GM12878 (cell line): ENCODE measurements at regions not wholly inside any gene's neighbourhood (a gene's known extent, or its start where the extent isn't known, plus 50 kb on each side); places are given as distances from the start of the nearest gene placed in this dataset.

Source experiments
- BMI1 ChIP-seq: fragments of 450-650 bp; IDR thresholded peaks from 2 replicates; pipeline ENCODE4 v1.6.1; 2016; ENCODE audit warnings: mild to moderate bottlenecking, moderate library complexity, borderline replicate concordance
- CTCF ChIP-seq, 3 experiments: IDR thresholded peaks in 2 of 3; conservative IDR thresholded peaks in 1 of 3; 2 replicates each; pipeline ENCODE4 v1.5.1; 2011; ENCODE audit warnings: low read depth in 3 of 3, low read length in 3 of 3, mild to moderate bottlenecking in 3 of 3, control low read depth in 2 of 3, moderate library complexity in 2 of 3, inconsistent platforms in 1 of 3, mixed read lengths in 1 of 3; ENCODE audit not compliant: control insufficient read depth in 2 of 3, insufficient read depth in 1 of 3; ENCODE audit errors: extremely low read depth in 1 of 3
- E2F4 ChIP-seq: IDR thresholded peaks from 2 replicates; pipeline ENCODE4 v1.6.1; 2012; ENCODE audit warnings: low read depth, low read length, improper control_type of control experiment
- EP300 ChIP-seq, 2 experiments: fragments of 150-350 bp in 1 of 2; IDR thresholded peaks; 2 replicates each; pipeline ENCODE4 v1.6.1; 2011 to 2012; ENCODE audit warnings: low read depth in 2 of 2, low read length in 2 of 2, borderline replicate concordance in 1 of 2, improper control_type of control experiment in 1 of 2, inconsistent platforms in 1 of 2; ENCODE audit not compliant: control insufficient read depth in 1 of 2
- HDAC2 ChIP-seq: fragments of 200-600 bp; sonication (generic); IDR thresholded peaks from 2 replicates; pipeline ENCODE4 v1.6.1; 2017
- JUNB ChIP-seq: IDR thresholded peaks from 2 replicates; pipeline ENCODE4 v1.6.1; 2016; ENCODE audit warnings: antibody characterized with exemption, mild to moderate bottlenecking
- JUND ChIP-seq: IDR thresholded peaks from 2 replicates; pipeline ENCODE4 v1.6.1; 2012; ENCODE audit warnings: low read depth, mild to moderate bottlenecking, low read length, improper control_type of control experiment, moderate library complexity
- POLR2A ChIP-seq: IDR thresholded peaks from 2 replicates; pipeline ENCODE4 v1.6.1; 2011; ENCODE audit warnings: low read depth, mild to moderate bottlenecking, low read length
- RAD21 ChIP-seq: IDR thresholded peaks from 2 replicates; pipeline ENCODE4 v1.6.1; 2011; ENCODE audit warnings: mild to moderate bottlenecking, low read depth, low read length, moderate library complexity; ENCODE audit not compliant: insufficient read depth
- TBL1XR1 ChIP-seq: IDR thresholded peaks from 2 replicates; pipeline ENCODE4 v1.6.1; 2012; ENCODE audit warnings: low read depth, low read length, improper control_type of control experiment
- TF ChIP-seq, protein P1 (sequence below): IDR thresholded peaks from 2 replicates; pipeline ENCODE4 v1.6.1; 2012; ENCODE audit warnings: low read length, inconsistent platforms

DNA sequence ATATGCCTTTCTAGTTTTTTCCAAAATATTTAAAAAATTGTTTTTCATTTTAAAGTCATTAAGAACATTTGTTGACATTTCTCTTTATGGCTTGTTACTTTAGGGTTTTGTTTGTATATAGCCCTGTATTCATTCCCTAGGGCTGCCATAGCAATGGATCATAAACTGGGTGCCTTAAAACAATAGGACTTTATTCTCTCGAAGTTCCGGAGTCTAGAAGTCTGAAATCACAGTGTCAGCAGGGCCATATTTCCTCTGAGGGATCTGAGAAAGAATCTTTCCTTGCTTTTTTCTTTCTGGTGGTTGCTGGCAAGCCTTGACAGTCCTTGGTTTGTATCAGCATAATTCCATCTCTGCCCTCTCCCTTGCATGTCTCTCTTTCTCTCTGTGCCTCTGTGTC, 63.4 kb upstream of the CADPS start:
- TF ChIP-seq RAD21 (no peak), HDAC2 (no peak), TBL1XR1 (no peak), JUND (no peak), BMI1 (no peak), CTCF (IDR thresholded peaks at IDR 0.05 in 2 of 3, conservative IDR thresholded peaks at IDR 0.05 in 1 of 3; ENCODE audit: control insufficient read depth in 2 of 3, extremely low read depth in 1 of 3, insufficient read depth in 1 of 3, low read depth in 3 of 3, low read length in 3 of 3) (no peak), E2F4 (no peak), POLR2A (no peak), EP300 (IDR thresholded peaks at IDR 0.05; ENCODE audit: borderline replicate concordance in 1 of 2, control insufficient read depth in 1 of 2, low read depth in 2 of 2, low read length in 2 of 2) (no peak), JUNB (no peak)
- TF ChIP-seq, protein P1, sequence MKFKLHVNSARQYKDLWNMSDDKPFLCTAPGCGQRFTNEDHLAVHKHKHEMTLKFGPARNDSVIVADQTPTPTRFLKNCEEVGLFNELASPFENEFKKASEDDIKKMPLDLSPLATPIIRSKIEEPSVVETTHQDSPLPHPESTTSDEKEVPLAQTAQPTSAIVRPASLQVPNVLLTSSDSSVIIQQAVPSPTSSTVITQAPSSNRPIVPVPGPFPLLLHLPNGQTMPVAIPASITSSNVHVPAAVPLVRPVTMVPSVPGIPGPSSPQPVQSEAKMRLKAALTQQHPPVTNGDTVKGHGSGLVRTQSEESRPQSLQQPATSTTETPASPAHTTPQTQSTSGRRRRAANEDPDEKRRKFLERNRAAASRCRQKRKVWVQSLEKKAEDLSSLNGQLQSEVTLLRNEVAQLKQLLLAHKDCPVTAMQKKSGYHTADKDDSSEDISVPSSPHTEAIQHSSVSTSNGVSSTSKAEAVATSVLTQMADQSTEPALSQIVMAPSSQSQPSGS: no peak
